Thyroid gland (tissue), 4 donors: ENCODE measurements at regions not wholly inside any gene's neighbourhood (a gene's known extent, or its start where the extent isn't known, plus 50 kb on each side); places are given as distances from the start of the nearest gene placed in this dataset.
"Not testable (repeated sequence)": the region's sequence is repeated elsewhere in the genome, so short reads cannot be mapped to it uniquely, and the experiment has no call there.

ENCODE experiments used
- DNase-seq, 2 donors: peaks; one replicate each; pipeline ENCODE4 v3.0.0-alpha.2; 2019
- H3K27ac ChIP-seq, 3 donors: fragments of 200-600 bp; sonication (generic); 1 replicate in 2 of 3; 2 replicates in 1 of 3; pipeline ENCODE4 v1.5.1; 2016 to 2019; ENCODE audit warnings: mild to moderate bottlenecking in 1 of 3, moderate library complexity in 1 of 3
- H3K27me3 ChIP-seq: fragments of 200-600 bp; sonication (generic); one replicate; pipeline ENCODE4 v1.5.1; 2019
- H3K36me3 ChIP-seq, 2 donors: fragments of 200-600 bp; sonication (generic); one replicate each; pipeline ENCODE4 v1.5.1; 2016 to 2019
- H3K4me1 ChIP-seq, 2 donors: fragments of 200-600 bp; sonication (generic); one replicate each; pipeline ENCODE4 v1.5.1; 2017 to 2019
- H3K4me3 ChIP-seq, 3 donors: fragments of 200-600 bp; sonication (generic); replicated peaks in 1 of 3; 1 replicate in 2 of 3; 2 replicates in 1 of 3; pipeline ENCODE4 v1.5.1; 2016; ENCODE audit warnings: mild to moderate bottlenecking in 1 of 3
- H3K9me3 ChIP-seq: fragments of 200-600 bp; sonication (generic); one replicate; pipeline ENCODE4 v1.5.1; 2017
- CTCF ChIP-seq, 6 experiments: fragments of 200-600 bp in 3 of 6; fragments of 450-650 bp in 3 of 6; sonication (generic) in 3 of 6; IDR thresholded peaks; one replicate each; pipeline ENCODE4 v1.5.1; 2016 to 2019; ENCODE audit warnings: antibody characterized with exemption in 6 of 6, mild to moderate bottlenecking in 2 of 6, inconsistent platforms in 1 of 6, moderate library complexity in 1 of 6
- POLR2A ChIP-seq, 2 donors: fragments of 450-650 bp; IDR thresholded peaks; one replicate each; pipeline ENCODE4 v1.6.1; 2017; ENCODE audit warnings: antibody characterized with exemption in 2 of 2, mild to moderate bottlenecking in 2 of 2, moderate library complexity in 1 of 2
- WGBS, 2 donors: methylation state at CpG; one replicate each; pipeline ENCODE4 v1.1.5; 2017; 5-methylcytosine and 5-hydroxymethylcytosine counted together
- intact Hi-C: fragments of 100-400 bp; cut with DNase I; formaldehyde crosslinking; loops from one replicate; pipeline ENCODE4 v1.15.1; 2023

- TF ChIP-seq POLR2A (IDR thresholded peaks at IDR 0.05) (no peak), CTCF (IDR thresholded peaks at IDR 0.05) (no peak)
- Histone ChIP-seq H3K4me3 (no peak overlapping the region), H3K9me3 (no peaks in the 10 kb centered on the region), H3K4me1 (no peaks in the 10 kb centered on the region), H3K27me3 (no peaks in the 10 kb centered on the region), H3K27ac (no peak overlapping the region), H3K36me3 (no peaks in the 10 kb centered on the region)
- intact Hi-C loops: no loop called here
- WGBS, 2 donors: 88 to 89% methylated on average over 2 of the region's 2 CpGs
- DNase-seq: no peak
These were observed 233.6 kb upstream of the NRXN1 start for GRCh38 chr2:51265539-51265938.

GRCh38 chr2:51263951-51264350, 232.0 kb upstream of the NRXN1 start:
- intact Hi-C loops: no loop called here

GRCh38 chr2:51263101-51263500, 231.2 kb upstream of the NRXN1 start:
- H3K27ac ChIP-seq, H3K4me3 ChIP-seq, H3K9me3 ChIP-seq, intact Hi-C loops, H3K4me1 ChIP-seq, DNase-seq, H3K27me3 ChIP-seq, H3K36me3 ChIP-seq: not testable (repeated sequence)
- WGBS, 2 donors: 83 to 90% methylated on average over 2 of the region's 2 CpGs

More at GRCh38 chr2:51263951-51264350, 232.0 kb upstream of the NRXN1 start:
- no peak for TF ChIP-seq POLR2A (IDR thresholded peaks at IDR 0.05)
- no peak for TF ChIP-seq CTCF (IDR thresholded peaks at IDR 0.05)
- Histone ChIP-seq H3K9me3 (no peaks in the 10 kb centered on the region), H3K27ac (no peak overlapping the region), H3K4me3 (no peak overlapping the region), H3K36me3 (no peaks in the 10 kb centered on the region), H3K27me3 (no peaks in the 10 kb centered on the region), H3K4me1 (no peaks in the 10 kb centered on the region)
- 71 to 80% methylated on average over 3 of the region's 3 CpGs for WGBS, 2 donors
- no peak for DNase-seq

- H3K4me3 ChIP-seq: no peak overlapping the region
- WGBS, 2 donors: 90 to 93% methylated on average over 5 of the region's 5 CpGs
- no peaks in the 10 kb centered on the region for H3K9me3 ChIP-seq
- intact Hi-C loops: no loop called here
- H3K4me1 ChIP-seq: no peaks in the 10 kb centered on the region
- DNase-seq: no peak
- no peaks in the 10 kb centered on the region for H3K27me3 ChIP-seq
- no peak overlapping the region for H3K27ac ChIP-seq
- no peaks in the 10 kb centered on the region for H3K36me3 ChIP-seq
- TF ChIP-seq CTCF (IDR thresholded peaks at IDR 0.05) (no peak), POLR2A (IDR thresholded peaks at IDR 0.05) (no peak)
These were observed 226.4 kb upstream of the NRXN1 start for GRCh38 chr2:51258301-51258700.

GRCh38 chr2:51256736-51257135, 224.8 kb upstream of the NRXN1 start:
- no peaks in the 10 kb centered on the region for H3K27me3 ChIP-seq
- DNase-seq: no peak
- TF ChIP-seq POLR2A (IDR thresholded peaks at IDR 0.05): no peak
- H3K27ac ChIP-seq: no peak overlapping the region
- H3K4me1 ChIP-seq: no peaks in the 10 kb centered on the region
- H3K36me3 ChIP-seq: no peaks in the 10 kb centered on the region
- no peak overlapping the region for H3K4me3 ChIP-seq
- WGBS, 2 donors: 84 to 88% methylated on average over 5 of the region's 5 CpGs
- intact Hi-C loops: no loop called here
- H3K9me3 ChIP-seq: no peaks in the 10 kb centered on the region

GRCh38 chr2:51251356-51251755, 219.4 kb upstream of the NRXN1 start:
- Histone ChIP-seq H3K4me1 (no peaks in the 10 kb centered on the region), H3K4me3 (no peak overlapping the region), H3K36me3 (no peaks in the 10 kb centered on the region), H3K9me3 (no peaks in the 10 kb centered on the region), H3K27ac (no peak overlapping the region), H3K27me3 (no peaks in the 10 kb centered on the region)
- DNase-seq: no peak
- intact Hi-C loops: no loop called here
- TF ChIP-seq POLR2A (IDR thresholded peaks at IDR 0.05) (no peak), CTCF (IDR thresholded peaks at IDR 0.05) (no peak)
- WGBS, 2 donors: 75 to 100% methylated on average over 2 of the region's 2 CpGs
